GM18505 (cell line): ENCODE measurements at regions not wholly inside any gene's neighbourhood (a gene's known extent, or its start where the extent isn't known, plus 50 kb on each side); places are given as distances from the start of the nearest gene placed in this dataset.
"Not testable (repeated sequence)": the region's sequence is repeated elsewhere in the genome, so short reads cannot be mapped to it uniquely, and the experiment has no call there.

Source experiments
- ATAC-seq: cut with Tn5 transposase; IDR thresholded peaks from one replicate; pipeline ENCODE4 v1.9.1; 2021; ENCODE audit not compliant: unreplicated experiment
- POLR2A ChIP-seq: IDR thresholded peaks from 4 replicates; pipeline ENCODE4 v1.6.1; 2011; ENCODE audit warnings: borderline replicate concordance; ENCODE audit not compliant: insufficient read depth, insufficient read length; ENCODE audit errors: extremely low read depth

DNA sequence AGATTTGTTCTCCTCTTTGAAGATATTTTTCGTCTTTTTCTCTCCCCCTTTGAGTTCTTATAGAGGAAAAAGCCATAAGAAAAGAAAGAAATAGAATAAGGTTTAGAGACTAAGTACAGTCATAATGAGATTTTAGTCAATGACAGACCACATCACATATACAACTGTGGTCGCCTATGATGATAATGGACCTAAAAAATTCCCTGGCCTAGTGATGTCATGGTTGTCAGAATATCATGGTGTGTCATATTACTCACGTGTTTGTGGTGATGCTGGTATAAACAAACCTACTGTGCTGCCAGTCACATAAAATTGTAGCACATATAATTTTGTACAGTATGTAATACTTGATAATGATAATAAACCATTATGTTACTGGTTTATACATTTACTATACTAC, 1096.1 kb downstream of the OLFM4 start:
- ATAC-seq = no peak
- TF ChIP-seq POLR2A = no peak

DNA sequence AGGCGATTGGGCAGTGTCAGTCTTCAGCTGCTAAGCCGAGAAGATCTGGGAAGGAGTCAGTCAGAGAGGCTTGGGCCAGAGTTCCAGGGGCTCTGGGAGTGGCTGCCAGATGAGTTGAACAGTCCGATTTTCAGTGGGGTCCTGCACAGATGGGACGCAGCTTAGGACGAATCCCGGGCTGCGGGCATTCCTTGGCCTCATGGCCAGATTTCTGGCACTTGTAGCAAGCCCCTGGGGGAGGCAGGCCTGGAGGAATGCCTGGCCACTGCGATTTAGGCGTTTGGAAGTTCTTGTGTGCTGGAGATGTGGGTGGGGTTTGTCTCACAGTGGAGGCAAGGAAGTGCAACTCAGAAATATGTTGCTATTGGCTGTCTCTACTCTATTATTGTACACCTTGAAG, 1102.3 kb downstream of the OLFM4 start:
- ATAC-seq = not testable (repeated sequence)

DNA sequence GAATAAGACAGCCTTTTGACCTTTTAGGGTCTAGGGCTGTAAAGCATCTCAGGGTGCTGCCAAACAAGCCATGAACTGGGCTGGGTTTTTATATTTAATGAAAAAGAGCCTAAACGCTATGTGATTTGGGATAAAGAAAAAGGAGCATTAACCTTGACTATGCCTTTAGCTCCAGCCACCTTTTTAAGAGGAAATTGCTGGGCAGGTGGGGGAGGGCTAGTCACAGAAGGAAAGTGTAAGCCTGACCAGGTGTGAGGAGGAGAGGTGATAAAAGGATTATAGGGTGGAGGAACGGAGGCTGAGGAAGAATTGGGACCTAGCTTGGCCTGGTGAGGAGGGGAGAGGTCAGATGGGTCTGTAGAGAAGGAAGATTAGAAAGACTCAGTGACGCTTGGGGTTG, 1102.8 kb downstream of the OLFM4 start:
- ATAC-seq = not testable (repeated sequence)

DNA sequence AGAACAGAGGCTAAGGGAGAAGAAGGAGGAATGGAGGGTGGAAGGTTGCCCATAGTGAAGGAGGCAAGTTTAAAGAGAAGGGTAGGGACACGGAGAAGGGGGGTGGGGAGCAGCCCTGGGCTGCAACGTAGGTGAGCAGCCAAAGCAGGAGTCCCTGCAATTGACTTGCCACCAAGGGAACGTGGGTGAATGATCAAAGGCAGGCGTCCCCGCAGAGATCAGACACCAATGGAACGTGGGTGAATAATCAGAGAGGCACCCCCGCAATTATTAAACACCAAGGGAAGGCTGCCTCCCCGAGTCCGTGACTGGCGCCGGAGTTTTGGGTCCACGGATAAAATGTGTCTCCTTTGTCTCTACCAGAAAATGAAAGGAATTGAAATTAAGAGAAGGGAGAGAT, 1103.5 kb downstream of the OLFM4 start:
- not testable (repeated sequence) for ATAC-seq

DNA sequence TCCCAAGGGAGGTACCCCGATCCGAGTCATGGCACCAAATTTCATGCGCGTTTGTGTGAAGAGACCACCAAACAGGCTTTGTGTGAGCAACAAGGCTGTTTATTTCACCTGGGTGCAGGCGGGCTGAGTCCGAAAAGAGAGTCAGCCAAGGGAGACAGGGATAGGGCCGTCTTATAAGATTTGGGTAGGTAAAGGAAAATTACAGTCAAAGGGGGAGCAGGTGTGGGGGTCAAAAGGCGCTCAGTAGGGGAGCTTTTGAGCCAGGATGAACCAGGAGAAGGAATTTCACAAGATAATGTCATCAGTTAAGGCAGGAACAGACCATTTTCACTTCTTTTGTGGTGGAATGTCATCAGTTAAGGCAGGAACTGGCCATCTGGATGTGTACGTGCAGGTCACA, 1104.1 kb downstream of the OLFM4 start:
- ATAC-seq = not testable (repeated sequence)

DNA sequence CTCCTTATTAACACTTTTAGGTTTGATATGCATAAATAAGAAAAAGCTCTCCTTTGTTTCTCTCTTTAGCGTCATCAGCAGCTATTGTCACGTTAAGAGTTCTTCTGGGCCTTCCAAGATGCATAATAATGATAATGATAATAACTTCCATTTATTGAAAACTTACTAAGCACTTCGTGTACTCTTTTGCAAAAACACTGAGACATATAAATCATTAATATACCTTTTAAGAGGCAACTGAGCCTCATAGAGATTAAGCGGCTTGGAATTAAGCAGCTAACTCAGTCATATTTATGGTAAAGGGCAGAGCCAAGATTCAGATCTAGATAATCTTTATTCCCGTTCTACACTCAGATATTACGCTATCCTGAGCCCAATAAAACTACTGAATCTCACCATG, 1105.1 kb downstream of the OLFM4 start:
- no peak for TF ChIP-seq POLR2A
- ATAC-seq = no peak

DNA sequence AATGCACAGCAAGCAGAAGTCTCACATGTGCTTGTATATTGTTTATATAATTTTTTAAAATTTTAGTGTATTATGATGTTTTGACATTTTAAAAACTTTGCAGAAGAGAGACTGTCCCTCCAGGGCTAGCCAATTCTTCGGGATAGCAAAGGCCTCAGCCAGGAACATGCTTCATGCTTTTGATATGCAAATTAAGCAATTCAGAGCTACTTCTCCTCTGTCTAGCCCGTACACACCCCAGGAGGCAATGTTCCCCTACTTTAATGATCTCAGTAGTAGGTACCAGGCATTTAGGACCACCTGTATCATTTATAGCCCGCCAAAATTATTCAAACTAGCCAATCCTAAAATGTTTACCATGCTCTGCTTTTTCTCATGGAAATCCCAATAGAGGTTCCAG, 1116.2 kb downstream of the OLFM4 start:
- ATAC-seq = no peak
- no peak for TF ChIP-seq POLR2A

DNA sequence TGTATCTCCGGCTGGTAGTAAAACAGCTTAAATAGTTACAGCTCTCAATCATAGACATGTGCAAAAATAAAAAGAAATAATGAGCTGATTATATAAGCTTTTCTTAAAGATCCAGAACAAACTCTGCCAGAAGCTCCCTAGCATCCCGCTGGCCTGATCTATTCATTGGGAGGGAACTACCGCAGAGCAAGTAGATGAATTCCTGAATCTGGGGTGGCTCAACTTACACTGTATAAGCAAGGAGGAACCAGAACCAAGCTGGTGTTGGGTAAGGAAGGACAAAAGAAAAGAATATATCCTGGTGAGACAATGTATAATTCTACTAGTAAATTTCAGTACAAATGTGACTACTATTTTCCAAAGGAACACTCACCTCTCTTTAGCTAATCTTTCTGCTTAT, 1122.2 kb downstream of the OLFM4 start:
- no peak for ATAC-seq
- TF ChIP-seq POLR2A = no peak

DNA sequence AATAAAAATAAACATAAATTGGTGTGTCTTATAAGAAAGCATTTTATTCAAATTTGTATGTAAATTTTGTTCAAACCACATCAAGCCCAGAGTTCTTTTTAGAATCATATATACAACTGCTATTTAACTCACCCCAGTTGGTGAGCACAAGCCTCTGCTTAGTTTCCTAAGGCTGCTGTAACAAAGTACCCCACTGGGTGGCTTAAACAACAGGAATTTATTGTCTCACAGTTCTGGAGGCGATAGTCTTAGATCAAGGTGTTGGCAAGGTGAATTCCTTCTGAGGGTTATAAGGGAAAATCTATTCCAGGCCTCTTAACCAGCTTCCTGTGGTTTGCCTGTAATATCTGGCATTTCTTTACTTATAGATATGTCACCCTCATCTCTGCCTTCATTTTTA, 1133.5 kb downstream of the OLFM4 start:
- ATAC-seq = no peak
- TF ChIP-seq POLR2A = no peak

DNA sequence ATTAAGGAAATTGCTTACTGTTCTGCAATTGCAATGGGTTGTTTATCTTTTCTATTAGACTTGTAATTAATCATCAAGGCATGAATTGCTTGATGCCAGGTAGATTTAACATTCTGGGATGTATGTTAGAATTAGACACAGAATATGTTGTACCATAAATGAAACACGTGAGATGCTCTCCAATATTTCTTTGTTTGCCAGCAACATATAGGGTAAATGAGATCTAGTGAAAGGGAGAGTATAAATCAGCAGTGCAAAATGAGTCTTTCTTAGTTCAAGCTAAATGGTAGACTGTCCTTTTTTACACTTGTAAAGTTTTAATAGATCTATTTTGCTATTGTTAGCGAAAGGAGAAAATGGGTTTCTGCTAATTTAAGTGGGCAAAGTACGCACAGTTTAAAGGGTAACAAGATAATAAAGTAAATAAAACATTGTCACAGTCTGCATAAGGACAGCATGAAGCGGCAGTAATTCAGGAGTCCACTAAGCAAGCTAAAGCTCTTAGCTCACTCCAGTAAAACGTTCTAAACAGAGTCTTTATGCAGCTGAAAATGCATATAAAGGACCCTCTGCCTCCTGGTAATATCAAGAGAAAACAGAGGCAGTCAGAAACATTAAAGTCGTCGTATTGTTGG, 1137.1 kb downstream of the OLFM4 start:
- no peak for ATAC-seq
- TF ChIP-seq POLR2A = no peak

DNA sequence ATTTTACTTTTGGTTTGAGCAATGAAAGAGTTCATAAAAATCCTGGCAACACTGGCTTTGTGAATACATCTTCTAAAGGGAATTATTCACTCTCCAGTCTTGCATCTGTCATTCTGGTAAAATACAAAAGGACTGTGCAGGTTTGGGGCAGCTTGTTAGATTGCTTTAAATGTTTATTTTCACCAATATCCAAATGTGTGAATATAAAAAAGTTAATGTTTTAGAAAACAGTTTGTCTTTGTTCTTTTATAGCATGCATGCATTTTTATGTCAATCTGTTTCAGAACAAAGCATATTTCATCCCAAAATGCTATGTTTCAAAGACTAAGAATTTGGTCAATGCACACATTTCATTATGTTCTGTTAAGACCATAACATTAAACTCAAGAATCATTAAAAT, 1145.4 kb downstream of the OLFM4 start:
- TF ChIP-seq POLR2A = no peak
- ATAC-seq = no peak

DNA sequence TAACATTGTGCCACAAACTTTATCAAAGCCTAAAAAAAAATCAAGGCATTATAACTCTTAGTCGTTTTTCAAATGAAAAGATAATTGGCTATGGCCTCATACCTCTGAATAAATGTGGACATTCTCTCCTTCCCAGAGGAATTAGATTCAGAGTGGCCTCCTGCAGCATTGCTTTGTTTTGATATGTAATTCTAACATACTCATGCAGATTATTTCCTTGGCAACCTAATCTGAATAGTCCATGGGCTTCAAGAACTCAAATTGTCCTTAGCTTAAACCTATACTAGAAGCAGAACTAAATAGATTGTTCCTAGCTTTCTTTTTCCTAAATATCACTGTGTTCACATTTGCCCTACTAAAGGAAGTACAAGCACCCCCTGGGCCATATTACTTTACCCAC, 1146.9 kb downstream of the OLFM4 start:
- no peak for TF ChIP-seq POLR2A
- ATAC-seq = no peak

DNA sequence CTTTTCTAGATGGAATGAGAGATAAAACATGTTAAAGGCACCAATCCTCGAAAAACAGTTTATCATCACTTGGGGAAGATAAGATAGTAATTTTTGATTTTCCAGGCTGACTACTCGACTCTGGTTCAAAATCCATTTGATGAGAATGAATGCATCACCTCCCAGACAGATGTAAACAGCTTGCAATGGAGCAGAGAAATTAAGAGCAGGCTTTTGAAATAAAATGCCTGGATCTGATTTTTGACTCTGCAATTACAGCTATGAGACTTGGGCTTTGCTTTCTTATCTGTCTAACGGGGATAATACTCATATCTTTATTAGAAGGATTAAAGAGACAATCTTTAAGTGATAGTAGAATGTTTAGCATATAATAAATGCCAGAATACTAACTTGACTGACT, 1148.9 kb downstream of the OLFM4 start:
- no peak for ATAC-seq
- no peak for TF ChIP-seq POLR2A

DNA sequence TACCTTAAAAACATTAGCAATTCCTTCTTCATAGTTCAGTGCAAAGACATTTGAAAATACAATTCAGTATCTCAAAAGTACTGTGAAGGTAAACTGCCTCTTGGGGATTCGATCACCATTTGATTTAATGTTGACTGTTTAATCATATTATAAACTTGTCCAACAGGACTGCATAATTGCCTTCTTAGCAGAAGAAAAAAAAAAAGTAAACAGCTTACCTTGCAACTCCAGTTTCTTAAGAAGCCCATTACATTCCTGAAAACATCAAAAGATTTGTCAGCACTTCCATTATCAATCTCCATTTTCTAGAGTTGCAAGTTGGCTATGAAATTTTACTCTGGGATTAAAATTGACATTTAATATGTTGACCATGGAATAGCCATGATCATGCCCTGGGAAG, 1154.6 kb downstream of the OLFM4 start:
- TF ChIP-seq POLR2A = no peak
- ATAC-seq = no peak

DNA sequence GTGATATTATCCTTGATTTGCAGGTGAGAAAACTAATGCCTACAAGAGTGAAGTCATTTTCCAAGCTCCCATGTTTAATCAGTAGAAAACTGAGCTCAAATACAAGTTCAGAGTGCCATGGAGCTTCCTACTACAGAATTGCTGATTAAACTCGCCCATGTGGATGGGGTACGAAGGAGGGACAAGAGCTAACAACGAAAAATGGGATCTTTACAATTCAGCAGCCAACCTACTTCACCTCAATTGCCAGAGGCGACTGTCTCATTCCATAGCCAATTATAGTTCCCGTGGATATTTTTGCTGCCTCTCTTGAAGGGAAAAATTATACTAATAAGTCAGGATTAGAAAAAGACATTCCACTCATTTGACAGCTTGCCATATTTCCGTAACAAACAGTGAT, 1155.1 kb downstream of the OLFM4 start:
- TF ChIP-seq POLR2A = no peak
- ATAC-seq = no peak

DNA sequence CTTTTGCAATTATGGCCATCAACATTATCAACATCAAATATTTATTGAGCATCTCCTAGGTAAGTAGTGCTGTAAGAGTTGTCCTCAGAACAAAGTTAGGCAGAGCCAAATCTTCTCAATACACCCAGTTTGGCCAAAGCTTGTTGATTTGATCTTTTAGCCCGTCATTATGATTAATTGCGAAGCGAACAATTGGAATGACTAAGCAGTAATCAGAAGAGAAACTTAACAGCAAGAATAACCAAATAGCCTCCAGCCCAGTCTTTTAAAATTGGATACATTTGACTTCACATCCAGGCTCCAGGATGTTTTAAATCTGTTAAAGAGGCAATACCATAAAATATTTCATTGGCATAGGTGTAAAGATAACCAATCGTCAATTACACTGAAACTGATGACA, 1156.0 kb downstream of the OLFM4 start:
- TF ChIP-seq POLR2A = no peak
- no peak for ATAC-seq

DNA sequence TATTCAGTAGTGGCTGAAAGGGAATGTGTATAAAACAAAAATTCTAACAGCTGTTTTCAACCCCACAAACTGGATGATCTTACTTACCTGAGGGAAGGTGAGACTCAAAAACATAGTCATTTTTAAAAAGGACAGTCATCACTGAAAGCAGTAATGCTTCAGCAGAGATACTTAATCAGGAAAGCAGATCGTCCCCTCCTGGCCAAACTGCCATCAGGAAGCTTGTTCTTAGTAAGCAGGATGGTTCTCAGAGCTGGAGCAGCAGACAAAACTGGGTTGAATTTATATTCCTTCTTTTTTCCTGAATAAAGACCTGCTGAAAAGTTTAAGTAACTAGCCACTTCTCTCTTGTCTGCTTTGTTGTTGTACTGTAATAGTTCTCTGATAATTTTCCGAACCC, 1156.5 kb downstream of the OLFM4 start:
- TF ChIP-seq POLR2A = no peak
- ATAC-seq = no peak
